Stimulated activated CD4-positive, alpha-beta T cell treated with anti-CD3 and anti-CD28 coated beads, Interleukin-1b, Interleukin-23, amount 100 ng/mL, for 1 hour (primary cell): ENCODE measurements at regions not wholly inside any gene's neighbourhood (a gene's known extent, or its start where the extent isn't known, plus 50 kb on each side); places are given as distances from the start of the nearest gene placed in this dataset.
A peak's percentile ranks its signal among the peaks of the same experiment; 100 is the strongest.
"Not testable (repeated sequence)": the region's sequence is repeated elsewhere in the genome, so short reads cannot be mapped to it uniquely, and the experiment has no call there.

Experiments
- DNase-seq, 2 donors: peaks; one replicate each; pipeline ENCODE4 v3.0.0-alpha.2; 2020; ENCODE audit warnings: low read depth in 2 of 2

GRCh38 chr18:9017167-9017904 is 85.2 kb upstream of the NDUFV2 start:
- DNase-seq = peak; percentile 4 to 45

- DNase-seq = no peak
Observed at GRCh38 chr18:9017905-9018227, 84.6 kb upstream of the NDUFV2 start.

- DNase-seq = no peak
Observed at GRCh38 chr18:9019135-9019534, 83.4 kb upstream of the NDUFV2 start.

GRCh38 chr18:9020221-9020620 is 82.3 kb upstream of the NDUFV2 start:
- no peak for DNase-seq

- no peak for DNase-seq
Observed at GRCh38 chr18:9021458-9021857, 81.0 kb upstream of the NDUFV2 start.

GRCh38 chr18:9022397-9023155 is 79.9 kb upstream of the NDUFV2 start:
- no peak for DNase-seq

GRCh38 chr18:9024031-9024646 is 78.4 kb upstream of the NDUFV2 start:
- not testable (repeated sequence) for DNase-seq

- no peak for DNase-seq
Observed at GRCh38 chr18:9025091-9025838, 77.2 kb upstream of the NDUFV2 start.

GRCh38 chr18:9029131-9029530 is 73.4 kb upstream of the NDUFV2 start:
- DNase-seq = no peak

GRCh38 chr18:9032519-9032918 is 70.0 kb upstream of the NDUFV2 start:
- DNase-seq = no peak

- DNase-seq = no peak
Observed at GRCh38 chr18:9038277-9038871, 64.1 kb upstream of the NDUFV2 start.

- no peak for DNase-seq
Observed at GRCh38 chr18:9039441-9040071, 62.9 kb upstream of the NDUFV2 start.

- DNase-seq = no peak
Observed at GRCh38 chr18:9042766-9043481, 59.6 kb upstream of the NDUFV2 start.

GRCh38 chr18:9043581-9043980 is 58.9 kb upstream of the NDUFV2 start:
- DNase-seq = no peak

GRCh38 chr18:9047715-9048114 is 54.8 kb upstream of the NDUFV2 start:
- DNase-seq = no peak

- no peak for DNase-seq
Observed at GRCh38 chr18:9048236-9048635, 54.3 kb upstream of the NDUFV2 start.

- DNase-seq = no peak
Observed at GRCh38 chr18:9048808-9049494, 53.5 kb upstream of the NDUFV2 start.

- no peak for DNase-seq
Observed at GRCh38 chr18:9049495-9049809, 53.0 kb upstream of the NDUFV2 start.

- DNase-seq = not testable (repeated sequence)
Observed at GRCh38 chr18:9050628-9051284, 51.7 kb upstream of the NDUFV2 start.
